Trophoblast cell (in vitro differentiated cells and primary cell): ENCODE measurements at regions not wholly inside any gene's neighbourhood (a gene's known extent, or its start where the extent isn't known, plus 50 kb on each side); places are given as distances from the start of the nearest gene placed in this dataset.

Experiments
- DNase-seq, 2 donors: peaks; one replicate each; pipeline ENCODE4 v3.0.0-alpha.2; 2016
- H2AFZ ChIP-seq: 2 replicates; pipeline ENCODE4 v1.6.1; 2013; ENCODE audit warnings: low read length, moderate library complexity, mild to moderate bottlenecking; ENCODE audit not compliant: insufficient read depth, poor library complexity
- H2AK5ac ChIP-seq: 2 replicates; pipeline ENCODE4 v1.6.1; 2013; ENCODE audit warnings: mild to moderate bottlenecking, low read length
- H2BK120ac ChIP-seq: 2 replicates; pipeline ENCODE4 v1.6.1; 2013; ENCODE audit warnings: low read length, mild to moderate bottlenecking, moderate library complexity; ENCODE audit not compliant: insufficient read depth, poor library complexity
- H2BK12ac ChIP-seq: 2 replicates; pipeline ENCODE4 v1.6.1; 2013; ENCODE audit warnings: mild to moderate bottlenecking, low read length, moderate library complexity
- H2BK5ac ChIP-seq: 2 replicates; pipeline ENCODE4 v1.6.1; 2013; ENCODE audit warnings: low read length, low read depth, moderate library complexity, mild to moderate bottlenecking; ENCODE audit not compliant: poor library complexity
- H3K14ac ChIP-seq: 2 replicates; pipeline ENCODE4 v1.6.1; 2013; ENCODE audit warnings: mild to moderate bottlenecking, low read length
- H3K18ac ChIP-seq: 2 replicates; pipeline ENCODE4 v1.6.1; 2013; ENCODE audit warnings: mild to moderate bottlenecking, low read length
- H3K23ac ChIP-seq: 2 replicates; pipeline ENCODE4 v1.6.1; 2013; ENCODE audit warnings: low read length
- H3K27ac ChIP-seq: 2 replicates; pipeline ENCODE4 v1.5.1; 2013; ENCODE audit warnings: low read depth, mild to moderate bottlenecking, inconsistent platforms, low read length, moderate library complexity
- H3K27me3 ChIP-seq: 2 replicates; pipeline ENCODE4 v1.6.1; 2013; ENCODE audit warnings: inconsistent platforms, mild to moderate bottlenecking, low read length, moderate library complexity; ENCODE audit not compliant: insufficient read depth
- H3K36me3 ChIP-seq, 2 experiments: 1 replicate in 1 of 2; 2 replicates in 1 of 2; pipeline ENCODE4 v1.6.1; 2013; ENCODE audit warnings: low read length in 2 of 2, mild to moderate bottlenecking in 2 of 2, moderate library complexity in 1 of 2; ENCODE audit not compliant: insufficient read depth in 2 of 2, control insufficient read depth in 1 of 2
- H3K4ac ChIP-seq: 2 replicates; pipeline ENCODE4 v1.6.1; 2013; ENCODE audit warnings: low read depth, mild to moderate bottlenecking, low read length, moderate library complexity
- H3K4me1 ChIP-seq, 2 experiments: 1 replicate in 1 of 2; 2 replicates in 1 of 2; pipeline ENCODE4 v1.6.1; 2013; ENCODE audit warnings: low read length in 2 of 2, mild to moderate bottlenecking in 2 of 2, moderate library complexity in 1 of 2; ENCODE audit not compliant: insufficient read depth in 2 of 2, control insufficient read depth in 1 of 2
- H3K4me2 ChIP-seq: 2 replicates; pipeline ENCODE4 v1.6.1; 2013; ENCODE audit warnings: inconsistent platforms, mild to moderate bottlenecking, low read length, moderate library complexity
- H3K4me3 ChIP-seq: 2 replicates; pipeline ENCODE4 v1.5.1; 2013; ENCODE audit warnings: mild to moderate bottlenecking, low read depth, low read length, inconsistent platforms
- H3K79me1 ChIP-seq: one replicate; pipeline ENCODE4 v1.6.1; 2013; ENCODE audit warnings: low read length
- H3K79me2 ChIP-seq: 2 replicates; pipeline ENCODE4 v1.6.1; 2013; ENCODE audit warnings: low read length, mild to moderate bottlenecking; ENCODE audit not compliant: control insufficient read depth, insufficient read depth, poor library complexity
- H3K9ac ChIP-seq: 2 replicates; pipeline ENCODE4 v1.6.1; 2013; ENCODE audit warnings: mild to moderate bottlenecking, low read length
- H3K9me3 ChIP-seq: 2 replicates; pipeline ENCODE4 v1.6.1; 2013; ENCODE audit warnings: low read depth, mild to moderate bottlenecking, control low read depth, inconsistent platforms, low read length; ENCODE audit not compliant: insufficient read depth
- H4K12ac ChIP-seq: 2 replicates; pipeline ENCODE4 v1.6.1; 2013; ENCODE audit warnings: low read depth, mild to moderate bottlenecking, low read length, moderate library complexity
- H4K8ac ChIP-seq: 2 replicates; pipeline ENCODE4 v1.6.1; 2013; ENCODE audit warnings: low read depth, mild to moderate bottlenecking, low read length, moderate library complexity
- H4K91ac ChIP-seq: one replicate; pipeline ENCODE4 v1.6.1; 2013; ENCODE audit warnings: low read depth, mild to moderate bottlenecking, low read length, moderate library complexity
- WGBS: extraction: QIAGEN DNeasy Blood & Tissue Kit; methylation state at CpG from one replicate; pipeline ENCODE4 v1.1.7; 2013; ENCODE audit warnings: missing lambda C conversion rate; ENCODE audit not compliant: insufficient read length, insufficient coverage; ENCODE audit errors: extremely low coverage; 5-methylcytosine and 5-hydroxymethylcytosine counted together

- Histone ChIP-seq H3K9me3 (peaks cover 2% of the 10 kb centered on the region), H3K23ac (no peak overlapping the region), H3K27me3 (peaks cover 15% of the 10 kb centered on the region), H3K79me2 (no peaks in the 10 kb centered on the region), H2BK12ac (no peak overlapping the region), H3K9ac (no peak overlapping the region), H3K36me3 (no peaks in the 10 kb centered on the region), H2BK120ac (no peak overlapping the region), H3K14ac (no peak overlapping the region), H3K4me2 (no peak overlapping the region), H4K8ac (no peak overlapping the region), H3K4ac (no peak overlapping the region), H3K27ac (no peak overlapping the region), H2BK5ac (no peak overlapping the region), H4K12ac (no peak overlapping the region), H2AK5ac (no peak overlapping the region), H4K91ac (no peak overlapping the region), H3K18ac (no peak overlapping the region), H3K4me3 (no peak overlapping the region), H3K79me1 (no peaks in the 10 kb centered on the region), H2AFZ (no peak overlapping the region), H3K4me1 (peaks cover 14 to 16% of the 10 kb centered on the region in 2 experiments)
- no CpG with 5 or more reads among the region's 7 CpGs for WGBS
- DNase-seq = no peak
Observed at GRCh38 chr7:128161466-128162125, 79.5 kb upstream of the LEP start.

GRCh38 chr7:128162666-128163065 lies 78.4 kb upstream of the LEP start:
- Histone ChIP-seq H3K9ac (no peak overlapping the region), H3K14ac (no peak overlapping the region), H3K23ac (no peak overlapping the region), H3K4me1 (peaks cover 21 to 22% of the 10 kb centered on the region in 2 experiments), H3K79me1 (no peaks in the 10 kb centered on the region), H3K79me2 (no peaks in the 10 kb centered on the region), H3K4me2 (no peak overlapping the region), H2BK120ac (no peak overlapping the region), H2AFZ (no peak overlapping the region), H4K8ac (no peak overlapping the region), H2AK5ac (no peak overlapping the region), H3K36me3 (no peaks in the 10 kb centered on the region), H3K4ac (no peak overlapping the region), H2BK5ac (no peak overlapping the region), H4K12ac (no peak overlapping the region), H4K91ac (no peak overlapping the region), H3K18ac (no peak overlapping the region), H2BK12ac (no peak overlapping the region), H3K9me3 (peaks cover 2% of the 10 kb centered on the region), H3K27me3 (peaks cover 26% of the 10 kb centered on the region), H3K4me3 (no peak overlapping the region), H3K27ac (no peak overlapping the region)
- WGBS = no CpG with 5 or more reads among the region's 2 CpGs
- no peak for DNase-seq

GRCh38 chr7:128163473-128163872 lies 77.6 kb upstream of the LEP start:
- Histone ChIP-seq H3K27ac (no peak overlapping the region), H3K4me1 (peaks cover 29 to 30% of the 10 kb centered on the region in 2 experiments), H4K12ac (no peak overlapping the region), H3K4ac (no peak overlapping the region), H4K8ac (no peak overlapping the region), H3K4me3 (no peak overlapping the region), H3K36me3 (no peaks in the 10 kb centered on the region), H3K9ac (no peak overlapping the region), H2AK5ac (no peak overlapping the region), H3K79me2 (no peaks in the 10 kb centered on the region), H3K79me1 (no peaks in the 10 kb centered on the region), H3K18ac (no peak overlapping the region), H3K27me3 (peaks cover 34% of the 10 kb centered on the region), H3K9me3 (peaks cover 2% of the 10 kb centered on the region), H2BK5ac (no peak overlapping the region), H4K91ac (no peak overlapping the region), H3K23ac (no peak overlapping the region), H2AFZ (no peak overlapping the region), H3K14ac (no peak overlapping the region), H2BK12ac (no peak overlapping the region), H3K4me2 (no peak overlapping the region), H2BK120ac (no peak overlapping the region)
- DNase-seq = no peak
- no CpG with 5 or more reads among the region's 2 CpGs for WGBS

GRCh38 chr7:128164061-128164954 lies 76.8 kb upstream of the LEP start:
- H3K79me1 ChIP-seq = no peaks in the 10 kb centered on the region
- no peaks in the 10 kb centered on the region for H3K79me2 ChIP-seq
- no peak overlapping the region for H4K8ac ChIP-seq
- no peak overlapping the region for H3K9ac ChIP-seq
- H3K9me3 ChIP-seq = no peaks in the 10 kb centered on the region
- no peak overlapping the region for H2BK12ac ChIP-seq
- peak overlapping the region; percentile 21 for H3K4me2 ChIP-seq
- WGBS = no CpG with 5 or more reads among the region's 6 CpGs
- no peak overlapping the region for H2BK120ac ChIP-seq
- H3K23ac ChIP-seq = no peak overlapping the region
- no peak overlapping the region for H4K12ac ChIP-seq
- no peak overlapping the region for H2AFZ ChIP-seq
- no peak overlapping the region for H3K14ac ChIP-seq
- H2BK5ac ChIP-seq = no peak overlapping the region
- no peak overlapping the region for H3K4me3 ChIP-seq
- H3K27ac ChIP-seq = peak overlapping the region; percentile 15
- H2AK5ac ChIP-seq = no peak overlapping the region
- H3K4me1 ChIP-seq = peaks cover 31% of the 10 kb centered on the region in 2 experiments
- peak; percentile 76 to 83 for DNase-seq
- no peak overlapping the region for H4K91ac ChIP-seq
- no peak overlapping the region for H3K18ac ChIP-seq
- H3K36me3 ChIP-seq = no peaks in the 10 kb centered on the region
- H3K4ac ChIP-seq = no peak overlapping the region
- H3K27me3 ChIP-seq = peaks cover 36% of the 10 kb centered on the region
